T47D (cell line): ENCODE measurements at regions not wholly inside any gene's neighbourhood (a gene's known extent, or its start where the extent isn't known, plus 50 kb on each side); places are given as distances from the start of the nearest gene placed in this dataset.

Source experiments
- DNase-seq, 2 experiments: peaks; one replicate each; pipeline versions ENCODE4 v3.0.0 to v3.0.0-alpha.2; 2011 to 2012; ENCODE audit warnings: low read depth in 1 of 2, low spot score in 1 of 2
- JUND ChIP-seq: IDR thresholded peaks from 2 replicates; pipeline ENCODE4 v1.6.1; 2012; ENCODE audit warnings: low read depth
- in situ Hi-C: cut with HindIII; loops from 2 replicates; pipeline ENCODE4 v1.10.0; 2016; ENCODE audit warnings: low sequenced_read_pairs, low pct_unique_long_range_greater_than_20kb

- in situ Hi-C loops = no loop called here
- TF ChIP-seq JUND = no peak
- no peak for DNase-seq
These were observed 192.2 kb upstream of the SGK1 start for GRCh38 chr6:134510142-134510541.

- in situ Hi-C loops = no loop called here
- no peak for DNase-seq
These were observed 191.1 kb upstream of the SGK1 start for GRCh38 chr6:134508862-134509498.

GRCh38 chr6:134506162-134506561 lies 188.2 kb upstream of the SGK1 start:
- DNase-seq = no peak
- TF ChIP-seq JUND = no peak
- in situ Hi-C loops = no loop called here

More at GRCh38 chr6:134508862-134509498, 191.1 kb upstream of the SGK1 start:
- TF ChIP-seq JUND = no peak

- DNase-seq = no peak
- in situ Hi-C loops = no loop called here
- TF ChIP-seq JUND = no peak
These were observed 185.8 kb upstream of the SGK1 start for GRCh38 chr6:134503585-134504281.

- in situ Hi-C loops = no loop called here
- no peak for DNase-seq
- no peak for TF ChIP-seq JUND
These were observed 185.0 kb upstream of the SGK1 start for GRCh38 chr6:134502614-134503549.

- in situ Hi-C loops = no loop called here
- TF ChIP-seq JUND = no peak
- no peak for DNase-seq
These were observed 178.0 kb upstream of the SGK1 start for GRCh38 chr6:134495890-134496248.

- no peak for DNase-seq
- no peak for TF ChIP-seq JUND
- in situ Hi-C loops = no loop called here
These were observed 177.4 kb upstream of the SGK1 start for GRCh38 chr6:134495203-134495889.

GRCh38 chr6:134493789-134494188 lies 175.9 kb upstream of the SGK1 start:
- no peak for TF ChIP-seq JUND
- DNase-seq = no peak
- in situ Hi-C loops = no loop called here

GRCh38 chr6:134491477-134491876 lies 173.6 kb upstream of the SGK1 start:
- in situ Hi-C loops = no loop called here
- DNase-seq = no peak
- TF ChIP-seq JUND = no peak

GRCh38 chr6:134482593-134483270 lies 164.8 kb upstream of the SGK1 start:
- DNase-seq = no peak
- no peak for TF ChIP-seq JUND
- in situ Hi-C loops = no loop called here

- DNase-seq = no peak
- in situ Hi-C loops = no loop called here
- no peak for TF ChIP-seq JUND
These were observed 164.1 kb upstream of the SGK1 start for GRCh38 chr6:134481966-134482365.

- no peak for DNase-seq
- no peak for TF ChIP-seq JUND
- in situ Hi-C loops = no loop called here
These were observed 162.7 kb upstream of the SGK1 start for GRCh38 chr6:134480593-134480992.
